Glomerular visceral epithelial cell (primary cell): ENCODE measurements at regions not wholly inside any gene's neighbourhood (a gene's known extent, or its start where the extent isn't known, plus 50 kb on each side); places are given as distances from the start of the nearest gene placed in this dataset.
A peak's percentile ranks its signal among the peaks of the same experiment; 100 is the strongest.
"Not testable (repeated sequence)": the region's sequence is repeated elsewhere in the genome, so short reads cannot be mapped to it uniquely, and the experiment has no call there.

Source experiments
- DNase-seq: peaks from one replicate; pipeline ENCODE4 v3.0.0-alpha.2; 2016; ENCODE audit errors: extremely low spot score

DNA sequence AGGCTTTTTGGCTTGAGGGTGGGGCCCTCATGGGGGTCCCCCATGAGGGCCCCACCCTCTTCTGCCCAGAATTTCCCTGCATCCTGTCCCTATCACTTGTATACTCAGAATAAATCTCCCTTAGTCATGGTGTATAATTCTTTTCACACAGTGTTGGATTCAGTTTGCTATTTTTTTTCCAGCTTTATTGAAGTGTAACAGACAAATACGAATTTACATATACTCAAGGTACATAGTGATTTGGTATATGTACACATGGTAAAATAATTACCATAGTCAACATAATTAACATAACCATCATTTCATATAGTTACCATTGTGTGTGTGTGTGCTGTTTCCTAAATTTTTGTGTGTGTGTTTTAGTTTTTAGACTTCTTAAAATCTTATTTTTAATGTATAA lies 289.4 kb downstream of the CNTNAP3B start:
- not testable (repeated sequence) for DNase-seq

- not testable (repeated sequence) for DNase-seq
These were observed 290.3 kb downstream of the CNTNAP3B start for GRCh38 chr9:41838953-41839352.

GRCh38 chr9:41838562-41838851 lies 290.7 kb downstream of the CNTNAP3B start:
- DNase-seq, result not testable (repeated sequence)

DNA sequence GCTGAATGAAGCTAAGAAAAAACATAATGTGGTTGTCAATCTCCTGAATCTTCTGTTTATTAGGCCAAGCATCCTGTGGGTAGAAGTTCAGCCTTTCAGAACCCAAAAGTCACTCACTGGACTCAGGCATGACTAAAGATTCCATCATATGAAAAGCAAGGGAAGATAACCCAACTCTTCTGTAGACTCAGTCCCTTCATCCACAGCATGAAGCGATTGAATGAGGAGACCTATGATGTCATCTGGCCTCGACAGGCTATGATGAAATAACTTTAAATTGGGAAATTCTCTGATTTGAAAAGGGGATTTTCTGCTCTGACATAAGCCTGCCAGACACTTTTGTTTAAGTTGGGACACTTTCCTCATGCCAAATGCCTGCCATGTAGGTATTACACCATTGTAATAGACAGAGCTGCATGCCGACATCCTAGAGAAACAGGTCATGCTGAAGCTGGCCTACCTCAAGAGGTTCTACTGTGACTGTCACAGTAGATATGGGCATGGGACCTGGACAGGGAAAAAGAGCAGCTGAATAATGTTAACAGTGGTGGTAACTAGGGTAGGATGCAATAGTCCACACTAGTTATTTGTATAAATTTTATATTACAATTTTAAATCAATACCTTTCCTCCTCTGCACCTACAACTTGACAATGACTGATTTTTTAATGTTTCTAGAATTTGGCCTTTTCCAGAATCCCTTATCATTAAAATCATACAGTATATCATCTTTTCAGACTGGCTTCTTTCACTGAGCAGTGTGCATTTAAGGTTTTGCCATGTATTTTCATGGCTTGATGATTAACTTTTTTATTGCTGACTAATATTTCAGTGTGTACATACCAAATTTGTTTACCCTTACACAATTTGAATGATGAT lies 291.3 kb downstream of the CNTNAP3B start:
- not testable (repeated sequence) for DNase-seq

- not testable (repeated sequence) for DNase-seq
These were observed 296.1 kb downstream of the CNTNAP3B start for GRCh38 chr9:41833108-41833507.

- DNase-seq, result not testable (repeated sequence)
These were observed 304.5 kb downstream of the CNTNAP3B start for GRCh38 chr9:41824723-41825122.

GRCh38 chr9:41802706-41803105 lies 326.5 kb downstream of the CNTNAP3B start:
- not testable (repeated sequence) for DNase-seq

GRCh38 chr9:41798684-41799083 lies 330.5 kb downstream of the CNTNAP3B start:
- not testable (repeated sequence) for DNase-seq

DNA sequence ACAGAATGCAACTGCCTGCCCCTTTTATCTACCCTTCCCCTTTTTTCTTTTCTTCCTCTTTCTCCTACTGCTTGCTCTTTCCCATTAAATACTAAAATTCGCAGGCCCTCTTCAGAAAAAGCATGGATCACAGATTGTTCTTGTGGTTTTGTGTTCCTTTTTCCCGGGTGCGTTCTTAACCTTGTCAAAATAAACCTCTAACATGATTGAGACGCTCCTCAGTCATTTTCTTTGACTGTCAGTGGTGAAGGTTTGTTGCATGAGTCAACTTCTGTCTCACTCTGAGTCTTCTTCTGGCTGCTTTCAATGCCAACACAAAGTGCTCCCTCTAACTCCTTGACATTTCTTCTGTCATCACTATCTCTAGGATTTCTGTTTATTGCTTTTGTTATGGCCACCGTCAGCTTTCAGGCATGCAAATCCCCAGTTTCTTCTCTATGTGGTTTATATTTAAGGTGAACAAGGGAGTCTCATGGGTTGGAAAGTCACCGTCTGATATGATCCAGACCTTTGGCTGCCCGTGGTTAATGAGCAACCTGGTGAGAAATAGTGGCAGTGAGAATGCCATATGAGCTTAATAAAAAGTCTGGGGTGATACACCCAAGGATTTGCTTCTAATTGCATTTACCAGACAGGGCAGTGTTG lies 338.4 kb downstream of the CNTNAP3B start:
- peak; percentile 83 for DNase-seq

DNA sequence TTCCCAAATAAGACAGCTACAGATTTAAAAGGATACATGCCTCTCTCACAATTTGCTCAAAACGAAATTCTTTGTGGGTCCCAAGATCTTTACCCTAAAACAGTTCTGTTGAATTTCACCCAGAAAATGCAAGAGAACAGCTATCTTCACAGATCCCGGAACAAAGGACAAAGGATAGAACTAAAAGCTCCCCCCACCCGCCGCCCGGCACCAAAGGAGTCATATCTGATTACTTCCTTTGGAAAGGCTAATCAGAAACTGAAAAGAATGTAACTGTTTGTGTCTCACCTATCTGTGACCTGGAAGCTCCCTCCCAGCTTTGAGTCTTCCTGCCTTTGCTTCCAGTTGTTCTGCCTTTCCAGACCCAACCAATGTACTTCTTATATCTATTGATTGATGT lies 339.2 kb downstream of the CNTNAP3B start:
- not testable (repeated sequence) for DNase-seq

DNA sequence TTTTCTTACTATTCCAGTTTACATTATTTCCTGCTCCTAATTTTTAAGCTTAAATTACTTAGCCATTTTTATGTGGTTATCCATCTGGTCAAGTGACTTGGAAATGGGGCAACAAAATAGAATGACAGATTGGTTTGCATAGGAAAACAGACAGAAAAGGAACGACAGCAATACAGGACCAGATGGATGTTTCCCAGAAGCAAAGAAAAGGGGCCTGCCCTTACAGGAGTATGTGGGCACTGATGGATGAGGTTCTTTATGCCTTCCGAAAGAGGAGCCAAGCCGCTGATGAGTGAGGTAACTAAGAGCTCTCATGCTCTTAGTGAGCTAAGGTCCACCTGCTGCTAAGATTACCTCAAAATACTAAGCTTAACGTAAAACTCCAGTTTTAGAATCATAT lies 339.8 kb downstream of the CNTNAP3B start:
- DNase-seq, result not testable (repeated sequence)

GRCh38 chr9:41787951-41788350 lies 341.3 kb downstream of the CNTNAP3B start:
- not testable (repeated sequence) for DNase-seq

DNA sequence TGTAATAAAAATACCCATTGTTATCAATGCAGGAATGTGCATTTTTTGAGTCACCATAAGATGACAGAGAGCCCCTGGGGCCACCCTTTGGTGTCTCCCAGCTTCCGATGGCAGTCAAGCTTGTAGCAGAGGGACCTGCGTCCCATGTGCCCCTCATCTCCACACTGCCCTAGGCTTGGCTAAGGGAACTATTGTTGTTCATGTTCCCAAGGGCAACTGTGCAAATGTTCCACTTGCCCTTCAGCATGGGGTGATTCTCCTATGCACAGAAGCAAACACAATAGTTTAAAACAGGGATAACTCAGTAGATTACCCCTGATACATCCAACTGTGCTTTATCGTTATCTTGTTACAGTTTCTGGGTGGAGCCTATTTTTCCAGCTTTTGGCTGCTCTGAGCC lies 342.0 kb downstream of the CNTNAP3B start:
- not testable (repeated sequence) for DNase-seq

DNA sequence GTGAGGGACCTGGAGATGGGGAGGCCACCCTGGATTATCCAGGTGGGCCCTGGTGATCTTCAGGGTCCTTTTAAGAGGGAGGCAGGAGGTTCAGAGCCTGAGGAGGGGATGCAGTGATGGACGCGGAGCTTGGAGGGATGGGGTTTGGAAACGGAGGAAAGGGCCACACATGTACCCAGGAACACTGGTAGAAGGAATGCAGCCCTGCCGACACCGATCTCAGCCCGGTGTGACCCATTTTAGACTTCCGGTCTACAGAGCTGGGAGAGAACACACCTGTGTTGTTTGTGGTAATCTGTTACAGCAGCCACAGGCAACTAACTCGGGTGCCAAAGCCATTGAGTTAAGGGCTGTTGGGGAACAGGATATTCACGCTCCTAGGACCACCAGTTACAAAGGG lies 345.2 kb downstream of the CNTNAP3B start:
- DNase-seq, result not testable (repeated sequence)

DNA sequence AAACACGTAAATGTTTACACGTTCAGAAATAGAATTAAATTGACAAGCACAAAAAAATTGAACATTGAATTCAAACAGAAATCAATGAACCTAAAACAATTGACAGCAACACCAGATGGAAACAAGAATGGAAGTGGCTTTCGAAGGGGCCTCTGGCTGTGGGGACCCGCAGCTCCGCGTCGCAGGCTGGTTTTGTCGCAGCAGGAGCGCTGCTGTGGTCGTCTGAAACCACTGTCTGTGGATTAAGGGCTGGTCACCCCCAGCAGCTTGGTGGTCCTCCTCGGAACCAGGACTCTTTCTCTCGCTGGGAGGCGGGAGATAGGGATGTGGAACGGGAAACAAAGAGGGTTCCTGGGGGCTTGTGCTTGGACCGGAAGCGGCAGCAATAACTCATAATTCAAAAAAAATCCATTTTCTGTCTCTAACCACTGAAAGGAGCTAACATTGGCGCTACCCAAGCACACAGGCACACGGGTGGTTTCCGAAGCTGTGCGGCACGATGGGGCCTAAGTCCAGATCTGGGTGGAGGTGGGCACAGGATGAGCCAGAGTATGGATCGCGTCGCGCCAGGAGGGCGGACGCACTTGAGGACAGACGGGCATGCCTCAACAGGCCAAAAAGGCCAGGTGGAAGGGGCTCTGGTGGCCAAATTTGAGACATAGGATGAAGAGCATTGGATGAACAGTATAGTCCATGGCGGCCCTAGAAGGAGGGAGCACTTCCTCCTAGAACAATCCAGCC lies 346.0 kb downstream of the CNTNAP3B start:
- DNase-seq, result not testable (repeated sequence)

DNA sequence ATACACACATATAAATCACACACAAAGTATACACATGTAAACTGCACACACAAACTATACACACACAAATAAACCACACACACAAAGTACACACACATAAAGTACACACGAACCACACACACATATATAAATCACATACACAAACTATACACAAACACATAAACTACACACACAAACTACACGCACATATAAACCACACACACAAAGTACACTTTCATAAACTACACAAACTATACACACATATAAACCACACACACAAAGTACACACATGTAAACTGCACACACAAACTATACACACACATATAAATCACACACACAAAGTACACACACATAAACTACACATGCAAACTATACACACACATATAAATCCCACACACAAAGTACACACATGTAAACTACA lies 347.3 kb downstream of the CNTNAP3B start:
- DNase-seq, result not testable (repeated sequence)

DNA sequence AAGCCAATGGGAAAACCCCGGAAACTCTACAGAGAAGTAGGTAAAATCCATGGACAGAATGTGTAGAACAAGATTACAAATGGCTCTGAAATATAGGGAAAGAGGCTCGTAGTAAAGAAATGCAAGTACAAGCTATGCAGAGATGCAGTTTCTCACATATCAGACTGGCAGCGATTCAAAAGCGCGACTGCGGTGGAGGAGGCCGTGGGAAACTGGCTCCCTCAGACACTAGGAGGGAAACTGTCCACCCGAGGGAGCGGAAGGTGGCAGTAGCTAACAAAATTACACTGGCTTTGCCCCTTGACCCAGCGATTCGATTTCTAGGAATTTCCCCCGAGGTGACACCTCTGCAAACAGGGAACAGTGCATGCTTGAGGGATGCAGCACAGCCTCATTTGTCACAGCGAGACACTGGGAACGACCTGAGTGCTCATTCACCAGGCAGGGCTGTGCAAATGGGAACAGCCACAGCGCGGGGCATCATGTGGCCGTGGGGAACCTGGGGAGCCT lies 349.3 kb downstream of the CNTNAP3B start:
- DNase-seq, result not testable (repeated sequence)

GRCh38 chr9:41779192-41779591 lies 350.0 kb downstream of the CNTNAP3B start:
- not testable (repeated sequence) for DNase-seq

GRCh38 chr9:41778535-41779071 lies 350.6 kb downstream of the CNTNAP3B start:
- DNase-seq, result not testable (repeated sequence)

DNA sequence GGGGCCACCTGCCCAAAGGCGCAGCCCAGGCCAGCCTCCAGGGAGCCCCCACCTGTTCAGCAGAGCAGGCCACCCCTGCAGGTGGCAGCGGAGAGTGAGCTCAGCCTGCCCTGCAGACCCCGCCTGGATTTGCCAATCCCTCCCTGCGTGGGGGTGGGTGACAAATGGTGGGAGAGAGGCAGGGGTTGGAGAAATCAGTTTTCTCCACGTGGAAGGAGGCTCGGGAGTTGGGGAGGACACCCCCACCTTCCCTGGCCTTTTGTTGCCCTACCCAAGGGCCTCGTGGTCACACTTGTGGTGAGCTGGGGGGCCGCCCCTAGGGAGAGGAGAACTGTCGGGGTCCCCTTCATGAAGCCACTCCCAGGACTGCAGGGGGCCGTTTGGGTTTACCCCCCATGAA lies 351.7 kb downstream of the CNTNAP3B start:
- DNase-seq, result not testable (repeated sequence)

GRCh38 chr9:41772541-41772940 lies 356.7 kb downstream of the CNTNAP3B start:
- DNase-seq, result not testable (repeated sequence)

DNA sequence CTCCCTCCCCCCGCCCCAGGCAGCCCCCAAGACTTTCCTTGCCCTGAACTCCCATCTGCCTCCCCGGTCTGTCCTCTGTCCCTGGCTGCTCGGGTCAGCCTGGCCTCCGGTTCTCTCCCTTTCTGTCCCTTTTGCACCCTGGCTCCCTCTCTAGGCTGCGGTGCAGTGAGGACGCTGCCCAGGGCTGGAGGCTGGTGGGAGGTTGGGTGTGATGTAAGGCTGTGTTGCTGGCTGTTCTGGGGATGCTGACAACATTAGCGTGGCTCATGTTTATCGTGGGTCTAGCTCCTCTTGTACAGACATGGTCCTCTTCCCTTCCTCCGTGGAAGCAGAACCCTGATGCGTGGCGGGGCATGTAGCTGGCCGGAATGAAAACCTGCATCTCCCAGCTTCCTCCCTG lies 357.5 kb downstream of the CNTNAP3B start:
- not testable (repeated sequence) for DNase-seq
